ENCODE measurements at regions not wholly inside any gene's neighbourhood (a gene's known extent, or its start where the extent isn't known, plus 50 kb on each side); places are given as distances from the start of the nearest gene placed in this dataset.

DNA sequence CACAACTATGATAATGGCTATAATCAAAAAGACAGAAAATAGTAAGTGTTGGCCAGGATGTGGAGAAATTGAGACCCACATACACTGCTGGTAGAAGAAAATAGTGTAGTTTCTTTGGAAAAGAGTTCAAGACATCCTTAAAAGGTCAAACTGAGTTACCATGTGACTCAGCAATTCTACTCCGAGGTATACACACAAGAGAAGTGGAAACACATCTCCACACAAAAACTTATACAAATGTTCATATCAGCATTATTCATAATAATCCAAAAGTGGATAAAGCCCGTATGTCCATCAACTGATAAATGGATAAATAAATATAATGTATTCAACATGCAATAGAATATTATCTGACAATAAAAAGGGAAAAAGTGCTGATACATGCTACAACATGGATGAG, 532.2 kb downstream of the NR2F1-AS1 start:
- no peak for DNase-seq

GRCh38 chr5:93044859-93045666, 536.0 kb downstream of the NR2F1-AS1 start:
- DNase-seq = no peak

GRCh38 chr5:93039888-93040287, 541.1 kb downstream of the NR2F1-AS1 start:
- no peak for DNase-seq

DNA sequence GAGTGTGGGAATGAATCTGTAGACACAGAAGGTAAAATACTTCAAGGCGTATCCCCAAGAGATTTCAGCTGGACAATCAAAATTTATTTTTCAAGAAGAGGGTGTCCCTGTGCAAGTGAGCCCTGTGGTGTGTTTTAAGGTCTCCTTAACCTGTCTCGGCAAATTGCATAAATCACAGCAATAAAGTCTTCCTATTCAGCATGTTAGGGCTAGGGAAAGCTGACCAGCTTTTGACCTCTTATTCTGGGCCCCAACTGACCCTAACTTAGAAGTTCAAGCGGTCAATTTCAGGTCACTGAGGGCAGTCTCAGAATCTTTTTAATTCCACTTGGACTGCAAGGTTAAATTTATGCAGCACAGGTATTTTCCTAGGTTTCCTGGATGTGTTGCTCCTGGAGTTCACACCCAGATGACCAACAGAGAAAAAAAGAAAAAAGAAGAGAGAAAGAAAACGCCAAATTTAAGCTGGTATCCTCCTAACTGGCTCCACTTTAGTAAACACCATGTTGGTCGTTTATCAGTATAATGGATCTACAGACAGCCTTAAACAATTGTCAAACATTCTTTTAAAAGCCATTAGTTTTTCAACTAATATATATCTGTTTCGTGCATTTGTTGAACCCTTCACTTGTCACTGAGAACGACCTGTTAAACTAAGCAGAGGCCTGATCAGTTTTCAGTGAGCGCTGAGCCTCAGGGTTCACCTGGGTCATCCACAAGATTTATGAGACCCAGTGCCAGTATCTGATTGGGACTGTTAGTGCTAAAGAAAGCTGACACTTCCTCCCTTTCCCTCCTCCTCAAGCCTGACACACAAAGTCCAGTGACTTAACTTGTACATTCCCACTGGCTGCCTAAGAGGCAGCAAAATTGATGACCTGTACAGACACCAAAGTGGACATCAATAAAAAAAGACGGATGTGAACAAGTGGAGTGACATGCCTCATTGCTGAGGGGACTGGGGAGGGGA, 546.1 kb downstream of the NR2F1-AS1 start:
- DNase-seq = no peak

- no peak for DNase-seq
These were observed 558.1 kb downstream of the NR2F1-AS1 start for GRCh38 chr5:93022796-93023447.

DNA sequence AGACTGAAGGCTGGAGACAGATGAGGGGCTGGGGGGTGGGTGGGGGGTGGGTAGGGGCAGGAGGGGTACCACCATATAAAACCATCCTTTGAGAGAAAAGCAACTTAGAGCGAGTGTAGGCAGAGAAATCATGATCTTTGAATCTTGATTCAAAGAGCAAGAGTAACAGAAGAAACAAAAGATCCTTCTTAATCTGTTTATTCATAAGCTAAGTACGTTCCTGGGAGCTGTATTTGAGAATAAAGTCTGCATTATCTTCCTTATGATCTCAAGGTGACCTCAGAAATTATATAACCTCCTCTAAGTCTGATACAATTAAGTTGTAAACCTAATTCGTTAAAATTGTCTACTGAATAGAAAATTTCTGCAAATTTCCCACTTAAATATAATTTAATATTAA, 558.8 kb downstream of the NR2F1-AS1 start:
- no peak for DNase-seq

- DNase-seq = no peak
These were observed 561.1 kb downstream of the NR2F1-AS1 start for GRCh38 chr5:93019896-93020295.

DNA sequence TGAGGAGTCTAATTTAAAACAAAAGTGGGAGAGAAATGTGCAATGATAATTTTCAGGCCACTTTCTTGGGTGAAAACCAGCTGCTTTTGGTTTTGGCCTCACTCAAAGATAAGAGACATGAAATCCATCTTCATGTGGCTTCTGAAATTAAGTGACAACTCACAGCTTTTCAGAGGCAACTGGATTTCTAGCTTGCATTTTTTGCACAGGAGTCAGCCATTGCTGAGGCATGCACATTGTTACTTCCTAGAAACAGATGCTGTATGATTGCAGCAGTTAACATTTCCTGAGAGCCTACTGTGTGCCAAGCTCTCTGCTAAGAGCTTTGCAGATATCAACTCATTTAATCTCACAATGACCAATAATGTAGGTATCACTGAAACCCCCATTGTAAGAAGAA, 562.6 kb downstream of the NR2F1-AS1 start:
- DNase-seq = no peak

GRCh38 chr5:93017849-93018248, 563.2 kb downstream of the NR2F1-AS1 start:
- DNase-seq = no peak

DNA sequence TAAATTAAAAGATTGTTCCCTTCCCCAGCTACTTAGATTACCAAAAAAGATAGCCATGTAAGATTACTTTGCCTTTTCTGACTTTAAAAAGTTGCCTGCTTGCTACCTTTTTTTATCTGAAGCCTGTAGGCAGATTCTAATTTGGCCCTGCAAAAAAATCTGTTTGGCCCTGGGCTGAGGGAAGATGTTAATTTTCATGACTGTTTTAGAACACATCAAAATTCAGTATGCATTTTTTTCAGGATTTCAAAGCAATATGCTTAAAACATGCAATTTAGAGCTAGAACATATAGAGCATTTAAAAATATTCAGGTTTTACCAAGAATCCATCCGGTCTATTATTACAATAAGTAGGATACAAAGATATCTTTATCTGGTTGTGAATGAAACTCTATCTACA, 563.6 kb downstream of the NR2F1-AS1 start:
- DNase-seq = no peak

GRCh38 chr5:93010616-93011015, 570.4 kb downstream of the NR2F1-AS1 start:
- DNase-seq = no peak

GRCh38 chr5:93010037-93010436, 571.0 kb downstream of the NR2F1-AS1 start:
- DNase-seq = no peak

- DNase-seq = no peak
These were observed 572.4 kb downstream of the NR2F1-AS1 start for GRCh38 chr5:93008502-93009207.

GRCh38 chr5:93006915-93007314, 574.1 kb downstream of the NR2F1-AS1 start:
- no peak for DNase-seq

- no peak for DNase-seq
These were observed 582.6 kb downstream of the NR2F1-AS1 start for GRCh38 chr5:92998456-92998855.

GRCh38 chr5:92994392-92994791, 586.6 kb downstream of the NR2F1-AS1 start:
- no peak for DNase-seq

DNA sequence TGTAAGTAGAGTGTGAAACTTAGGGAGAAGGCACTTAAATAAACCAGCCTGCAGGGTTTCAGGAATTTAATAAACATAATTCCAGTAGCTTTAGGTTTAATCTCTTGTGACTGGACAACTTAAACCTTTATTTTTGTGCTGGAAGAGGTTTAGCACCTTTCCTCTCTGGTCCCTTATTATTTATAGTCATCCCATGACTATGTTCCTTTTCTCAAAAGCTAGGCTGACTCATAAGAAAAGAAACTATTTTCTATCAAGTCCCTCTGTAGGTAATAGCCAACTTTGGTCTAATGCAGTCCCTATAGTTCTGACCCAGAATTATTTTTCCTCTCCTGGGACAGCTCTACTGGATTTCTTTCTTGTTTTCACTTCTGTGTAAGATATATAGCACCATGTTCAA, 588.9 kb downstream of the NR2F1-AS1 start:
- no peak for DNase-seq

DNA sequence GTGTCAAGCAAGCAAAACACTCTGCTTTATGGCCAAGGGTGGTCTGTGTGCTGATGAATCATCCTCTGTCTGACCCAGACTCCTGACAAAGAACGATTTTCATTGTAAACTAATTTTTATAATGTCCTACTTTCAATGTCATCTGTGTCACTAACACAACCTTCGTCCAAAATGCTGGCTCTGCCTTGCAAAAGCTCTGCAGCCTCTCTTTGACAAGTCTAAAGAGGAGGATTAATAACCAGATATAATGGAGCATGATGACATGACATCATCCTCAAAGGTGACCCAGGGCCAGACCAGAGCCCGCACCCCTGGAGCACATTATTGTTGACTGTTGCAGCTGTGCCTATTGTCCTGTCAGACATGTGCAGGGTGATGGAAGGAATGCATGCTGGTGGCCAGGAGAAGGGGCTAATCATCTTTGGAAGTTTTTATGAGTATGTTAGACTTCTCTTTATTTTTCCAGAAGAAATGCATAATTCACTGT, 589.4 kb downstream of the NR2F1-AS1 start:
- no peak for DNase-seq

DNA sequence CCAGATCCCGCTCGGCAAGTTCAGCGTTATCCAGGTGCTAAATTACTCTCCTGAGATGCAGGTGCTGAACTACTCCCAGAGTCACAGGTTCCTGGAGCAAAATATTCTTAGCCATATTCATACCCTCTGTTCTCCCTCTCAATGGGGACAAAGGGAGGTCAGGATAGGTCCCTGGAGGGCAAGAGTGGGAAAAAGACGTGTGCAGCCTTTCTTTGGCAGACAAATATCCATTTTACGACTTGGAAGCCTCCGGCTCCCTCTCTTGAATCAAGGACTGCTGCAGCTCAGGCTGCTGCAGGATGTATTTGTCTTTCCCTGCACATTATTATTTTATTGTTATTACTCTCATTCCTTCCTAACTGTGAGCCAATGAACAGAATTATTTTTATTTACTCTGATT, 590.2 kb downstream of the NR2F1-AS1 start:
- DNase-seq = no peak

- no peak for DNase-seq
These were observed 600.0 kb downstream of the NR2F1-AS1 start for GRCh38 chr5:92981001-92981400.

GRCh38 chr5:92980491-92980890, 600.5 kb downstream of the NR2F1-AS1 start:
- no peak for DNase-seq

DNA sequence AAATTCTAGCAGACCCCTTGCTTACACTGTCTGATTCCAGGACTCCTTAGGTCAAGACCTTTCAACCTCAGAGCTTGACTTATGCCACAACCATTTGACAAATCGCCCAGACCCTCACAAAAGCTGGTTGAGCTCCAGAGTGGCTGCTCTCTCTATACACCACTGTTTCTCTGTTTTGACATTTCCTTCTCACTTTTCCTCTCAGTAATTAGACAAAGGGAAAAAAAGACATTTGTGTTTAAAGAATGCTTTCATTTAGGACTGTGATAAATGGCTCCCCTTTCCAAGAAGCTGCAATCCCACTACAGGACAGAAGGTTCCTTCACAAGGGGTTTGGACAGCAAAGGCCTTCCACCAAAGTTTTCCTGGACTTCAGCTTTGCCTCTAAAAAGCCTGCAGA, 601.3 kb downstream of the NR2F1-AS1 start:
- no peak for DNase-seq
